ENCODE measurements at regions not wholly inside any gene's neighbourhood (a gene's known extent, or its start where the extent isn't known, plus 50 kb on each side); places are given as distances from the start of the nearest gene placed in this dataset.

- H3K36me3 Mint-ChIP-seq (ENCODE audit: unreplicated experiment), result peaks cover 4% of the 10 kb centered on the region
- H3K9me3 Mint-ChIP-seq (ENCODE audit: unreplicated experiment), result peaks cover 8% of the 10 kb centered on the region
- no peak overlapping the region for H3K4me3 Mint-ChIP-seq (ENCODE audit: unreplicated experiment)
- DNase-seq, result no peak
- H3K27me3 Mint-ChIP-seq (ENCODE audit: unreplicated experiment), result peaks cover 5% of the 10 kb centered on the region
- H3K4me1 Mint-ChIP-seq (ENCODE audit: low read depth, unreplicated experiment), result peaks cover 12% of the 10 kb centered on the region
- H3K27ac Mint-ChIP-seq (ENCODE audit: unreplicated experiment), result peak overlapping the region; percentile 22
- no peak for TF ChIP-seq CTCF (IDR thresholded peaks at IDR 0.05; ENCODE audit: partially characterized antibody, unreplicated experiment)
Measured at GRCh38 chr5:172541773-172542136, 87.4 kb upstream of the SH3PXD2B start.

GRCh38 chr5:172541099-172541772 is 86.9 kb upstream of the SH3PXD2B start:
- peak overlapping the region; percentile 80 for H3K27ac Mint-ChIP-seq (ENCODE audit: unreplicated experiment)

GRCh38 chr5:172540099-172540870 is 86.0 kb upstream of the SH3PXD2B start:
- Mint-ChIP-seq H3K36me3 (ENCODE audit: unreplicated experiment) (no peaks in the 10 kb centered on the region), H3K27me3 (ENCODE audit: unreplicated experiment) (peaks cover 5% of the 10 kb centered on the region), H3K27ac (ENCODE audit: unreplicated experiment) (no peak overlapping the region), H3K9me3 (ENCODE audit: unreplicated experiment) (peaks cover 4% of the 10 kb centered on the region), H3K4me3 (ENCODE audit: unreplicated experiment) (no peak overlapping the region), H3K4me1 (ENCODE audit: low read depth, unreplicated experiment) (peaks cover 9% of the 10 kb centered on the region)
- TF ChIP-seq CTCF (IDR thresholded peaks at IDR 0.05; ENCODE audit: partially characterized antibody, unreplicated experiment), result no peak
- DNase-seq, result no peak

More at GRCh38 chr5:172541099-172541772, 86.9 kb upstream of the SH3PXD2B start:
- Mint-ChIP-seq H3K9me3 (ENCODE audit: unreplicated experiment) (peaks cover 6% of the 10 kb centered on the region), H3K4me1 (ENCODE audit: low read depth, unreplicated experiment) (peaks cover 12% of the 10 kb centered on the region), H3K36me3 (ENCODE audit: unreplicated experiment) (no peaks in the 10 kb centered on the region), H3K27me3 (ENCODE audit: unreplicated experiment) (peaks cover 5% of the 10 kb centered on the region), H3K4me3 (ENCODE audit: unreplicated experiment) (no peak overlapping the region)
- DNase-seq, result no peak
- no peak for TF ChIP-seq CTCF (IDR thresholded peaks at IDR 0.05; ENCODE audit: partially characterized antibody, unreplicated experiment)

- Mint-ChIP-seq H3K27ac (ENCODE audit: unreplicated experiment) (no peak overlapping the region), H3K4me3 (ENCODE audit: unreplicated experiment) (no peak overlapping the region)
Measured at GRCh38 chr5:172535108-172535445, 80.8 kb upstream of the SH3PXD2B start.

More at GRCh38 chr5:172535108-172535445, 80.8 kb upstream of the SH3PXD2B start:
- no peak for TF ChIP-seq CTCF (IDR thresholded peaks at IDR 0.05; ENCODE audit: partially characterized antibody, unreplicated experiment)
- H3K27me3 Mint-ChIP-seq (ENCODE audit: unreplicated experiment), result no peaks in the 10 kb centered on the region
- H3K9me3 Mint-ChIP-seq (ENCODE audit: unreplicated experiment), result no peaks in the 10 kb centered on the region
- H3K4me1 Mint-ChIP-seq (ENCODE audit: low read depth, unreplicated experiment), result peaks cover 8% of the 10 kb centered on the region
- no peak for DNase-seq
- H3K36me3 Mint-ChIP-seq (ENCODE audit: unreplicated experiment), result no peaks in the 10 kb centered on the region
